Chondrocyte (in vitro differentiated cells): ENCODE measurements at regions not wholly inside any gene's neighbourhood (a gene's known extent, or its start where the extent isn't known, plus 50 kb on each side); places are given as distances from the start of the nearest gene placed in this dataset.
"Not testable (repeated sequence)": the region's sequence is repeated elsewhere in the genome, so short reads cannot be mapped to it uniquely, and the experiment has no call there.

Experiments used
- DNase-seq: peaks from one replicate; pipeline ENCODE4 v3.0.0; 2021; ENCODE audit warnings: mixed read lengths, low spot score
- H3K27ac Mint-ChIP-seq: one replicate; pipeline ENCODE4 v1.8.0; 2021; ENCODE audit warnings: mild to moderate bottlenecking, moderate library complexity, mixed read lengths; ENCODE audit not compliant: unreplicated experiment
- H3K27me3 Mint-ChIP-seq: 2 replicates; pipeline ENCODE4 v1.8.0; 2021; ENCODE audit warnings: low read depth, mixed read lengths
- H3K36me3 Mint-ChIP-seq: 2 replicates; pipeline ENCODE4 v1.8.0; 2021; ENCODE audit warnings: low read depth, mixed read lengths
- H3K4me1 Mint-ChIP-seq: 2 replicates; pipeline ENCODE4 v1.8.0; 2021; ENCODE audit warnings: low read depth, mild to moderate bottlenecking, mixed read lengths
- H3K4me3 Mint-ChIP-seq: one replicate; pipeline ENCODE4 v1.8.0; 2021; ENCODE audit warnings: mild to moderate bottlenecking, moderate library complexity, mixed read lengths; ENCODE audit not compliant: unreplicated experiment
- H3K9me3 Mint-ChIP-seq: 2 replicates; pipeline ENCODE4 v1.8.0; 2021; ENCODE audit warnings: low read depth, mixed read lengths
- CTCF ChIP-seq: fragments of 200-600 bp; sonication (generic); IDR thresholded peaks from 2 replicates; pipeline ENCODE4 v1.5.0; 2021; ENCODE audit warnings: antibody characterized with exemption, mild to moderate bottlenecking, moderate library complexity

GRCh38 chr16:7772722-7773121 is 440.1 kb downstream of the RBFOX1 start:
- TF ChIP-seq CTCF, result no peak
- H3K4me3 Mint-ChIP-seq, result no peak overlapping the region
- DNase-seq, result no peak
- no peak overlapping the region for H3K27ac Mint-ChIP-seq
- H3K4me1 Mint-ChIP-seq, result no peaks in the 10 kb centered on the region
- H3K27me3 Mint-ChIP-seq, result no peaks in the 10 kb centered on the region
- H3K9me3 Mint-ChIP-seq, result peaks cover 34% of the 10 kb centered on the region
- no peaks in the 10 kb centered on the region for H3K36me3 Mint-ChIP-seq

GRCh38 chr16:7769091-7769490 is 436.4 kb downstream of the RBFOX1 start:
- H3K4me1 Mint-ChIP-seq, result not testable (repeated sequence)

GRCh38 chr16:7765079-7765550 is 432.5 kb downstream of the RBFOX1 start:
- Mint-ChIP-seq H3K27me3 (no peaks in the 10 kb centered on the region), H3K4me3 (no peak overlapping the region), H3K4me1 (no peaks in the 10 kb centered on the region), H3K36me3 (no peaks in the 10 kb centered on the region), H3K9me3 (peaks cover 27% of the 10 kb centered on the region), H3K27ac (no peak overlapping the region)
- no peak for TF ChIP-seq CTCF
- no peak for DNase-seq

More at GRCh38 chr16:7769091-7769490, 436.4 kb downstream of the RBFOX1 start:
- not testable (repeated sequence) for H3K27ac Mint-ChIP-seq, DNase-seq, H3K36me3 Mint-ChIP-seq, H3K4me3 Mint-ChIP-seq, H3K27me3 Mint-ChIP-seq
- peaks cover 27% of the 10 kb centered on the region for H3K9me3 Mint-ChIP-seq

- TF ChIP-seq CTCF, result no peak
- H3K36me3 Mint-ChIP-seq, result no peaks in the 10 kb centered on the region
- H3K27ac Mint-ChIP-seq, result no peak overlapping the region
- H3K4me1 Mint-ChIP-seq, result no peaks in the 10 kb centered on the region
- H3K4me3 Mint-ChIP-seq, result no peak overlapping the region
- DNase-seq, result no peak
- H3K27me3 Mint-ChIP-seq, result no peaks in the 10 kb centered on the region
- peaks cover 22% of the 10 kb centered on the region for H3K9me3 Mint-ChIP-seq
Measured at GRCh38 chr16:7763111-7763510, 430.5 kb downstream of the RBFOX1 start.
